DOHH2 (cell line): ENCODE measurements at regions not wholly inside any gene's neighbourhood (a gene's known extent, or its start where the extent isn't known, plus 50 kb on each side); places are given as distances from the start of the nearest gene placed in this dataset.

ENCODE experiments used
- CTCF ChIP-seq: fragments of 200-600 bp; sonication (generic); IDR thresholded peaks from one replicate; pipeline ENCODE4 v1.5.1; 2014; ENCODE audit warnings: antibody characterized with exemption, mild to moderate bottlenecking, low read depth, low read length; ENCODE audit not compliant: poor library complexity, severe bottlenecking
- EZH2phosphoT487 ChIP-seq: fragments of 200-600 bp; sonication (generic); IDR thresholded peaks from 2 replicates; pipeline ENCODE4 v1.6.1; 2017; ENCODE audit warnings: borderline replicate concordance, mild to moderate bottlenecking, antibody characterized with exemption, low read length, moderate library complexity, mixed read lengths

- TF ChIP-seq CTCF = no peak
- TF ChIP-seq EZH2phosphoT487 = no peak
Observed at GRCh38 chr21:25359724-25360123, 247.6 kb downstream of the MRPL39 start.
